ENCODE measurements at regions not wholly inside any gene's neighbourhood (a gene's known extent, or its start where the extent isn't known, plus 50 kb on each side); places are given as distances from the start of the nearest gene placed in this dataset.

- peak; percentile 86 for DNase-seq (ENCODE audit: low spot score)
Measured at GRCh38 chr12:105933671-105934665, 204.8 kb downstream of the NUAK1 start.

GRCh38 chr12:105935106-105935505, 203.6 kb downstream of the NUAK1 start:
- H3K9me3 ChIP-seq: no peaks in the 10 kb centered on the region
- no peaks in the 10 kb centered on the region for H3K4me1 ChIP-seq (replicated peaks)
- intact Hi-C loops (cut with DNase I): no loop called here
- no peaks in the 10 kb centered on the region for H3K36me3 ChIP-seq
- TF ChIP-seq POLR2A (IDR thresholded peaks at IDR 0.05) (no peak), POLR2AphosphoS5 (IDR thresholded peaks at IDR 0.05) (no peak)
- TF ChIP-seq, protein P1, sequence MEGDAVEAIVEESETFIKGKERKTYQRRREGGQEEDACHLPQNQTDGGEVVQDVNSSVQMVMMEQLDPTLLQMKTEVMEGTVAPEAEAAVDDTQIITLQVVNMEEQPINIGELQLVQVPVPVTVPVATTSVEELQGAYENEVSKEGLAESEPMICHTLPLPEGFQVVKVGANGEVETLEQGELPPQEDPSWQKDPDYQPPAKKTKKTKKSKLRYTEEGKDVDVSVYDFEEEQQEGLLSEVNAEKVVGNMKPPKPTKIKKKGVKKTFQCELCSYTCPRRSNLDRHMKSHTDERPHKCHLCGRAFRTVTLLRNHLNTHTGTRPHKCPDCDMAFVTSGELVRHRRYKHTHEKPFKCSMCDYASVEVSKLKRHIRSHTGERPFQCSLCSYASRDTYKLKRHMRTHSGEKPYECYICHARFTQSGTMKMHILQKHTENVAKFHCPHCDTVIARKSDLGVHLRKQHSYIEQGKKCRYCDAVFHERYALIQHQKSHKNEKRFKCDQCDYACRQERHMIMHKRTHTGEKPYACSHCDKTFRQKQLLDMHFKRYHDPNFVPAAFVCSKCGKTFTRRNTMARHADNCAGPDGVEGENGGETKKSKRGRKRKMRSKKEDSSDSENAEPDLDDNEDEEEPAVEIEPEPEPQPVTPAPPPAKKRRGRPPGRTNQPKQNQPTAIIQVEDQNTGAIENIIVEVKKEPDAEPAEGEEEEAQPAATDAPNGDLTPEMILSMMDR (IDR thresholded peaks at IDR 0.05): no peak
- DNase-seq (ENCODE audit: low spot score): peak; percentile 49
- no peak overlapping the region for H3K4me3 ChIP-seq
- H3K27ac ChIP-seq: peak overlapping the region in 1 of 2 donors; percentile 13
- H3K27me3 ChIP-seq (replicated peaks; ENCODE audit: insufficient read depth): no peaks in the 10 kb centered on the region
- 50% methylated on average over 6 of the region's 6 CpGs for WGBS

More at GRCh38 chr12:105933671-105934665, 204.8 kb downstream of the NUAK1 start:
- intact Hi-C loops (cut with DNase I): no loop called here
- WGBS: 33% methylated on average over 13 of the region's 13 CpGs
- Histone ChIP-seq H3K4me1 (replicated peaks) (no peaks in the 10 kb centered on the region), H3K27me3 (replicated peaks; ENCODE audit: insufficient read depth) (no peaks in the 10 kb centered on the region), H3K36me3 (no peaks in the 10 kb centered on the region), H3K4me3 (no peak overlapping the region), H3K27ac (peak overlapping the region; percentile 8 to 45), H3K9me3 (no peaks in the 10 kb centered on the region)
- TF ChIP-seq POLR2A (IDR thresholded peaks at IDR 0.05) (no peak), POLR2AphosphoS5 (IDR thresholded peaks at IDR 0.05) (peak; percentile 90)
- TF ChIP-seq, protein P1 (IDR thresholded peaks at IDR 0.05): no peak

GRCh38 chr12:105935981-105936380, 202.8 kb downstream of the NUAK1 start:
- 81% methylated on average over 3 of the region's 3 CpGs for WGBS
- Histone ChIP-seq H3K36me3 (no peaks in the 10 kb centered on the region), H3K9me3 (no peaks in the 10 kb centered on the region), H3K4me3 (no peak overlapping the region), H3K27ac (no peak overlapping the region), H3K27me3 (replicated peaks; ENCODE audit: insufficient read depth) (no peaks in the 10 kb centered on the region), H3K4me1 (replicated peaks) (no peaks in the 10 kb centered on the region)
- no peak for DNase-seq (ENCODE audit: low spot score)
- intact Hi-C loops (cut with DNase I): no loop called here
- TF ChIP-seq, protein P1 (IDR thresholded peaks at IDR 0.05): no peak
- TF ChIP-seq POLR2AphosphoS5 (IDR thresholded peaks at IDR 0.05) (no peak), POLR2A (IDR thresholded peaks at IDR 0.05) (no peak)

- 100% methylated on average over 1 of the region's 1 CpG for WGBS
- Histone ChIP-seq H3K9me3 (no peaks in the 10 kb centered on the region), H3K27me3 (replicated peaks; ENCODE audit: insufficient read depth) (no peaks in the 10 kb centered on the region), H3K4me1 (replicated peaks) (no peaks in the 10 kb centered on the region), H3K36me3 (no peaks in the 10 kb centered on the region), H3K4me3 (no peak overlapping the region), H3K27ac (no peak overlapping the region)
- DNase-seq (ENCODE audit: low spot score): no peak
- TF ChIP-seq, protein P1 (IDR thresholded peaks at IDR 0.05): no peak
- TF ChIP-seq POLR2A (IDR thresholded peaks at IDR 0.05) (no peak), POLR2AphosphoS5 (IDR thresholded peaks at IDR 0.05) (no peak)
- intact Hi-C loops (cut with DNase I): no loop called here
Measured at GRCh38 chr12:105936496-105936895, 202.3 kb downstream of the NUAK1 start.
